ENCODE measurements at regions not wholly inside any gene's neighbourhood (a gene's known extent, or its start where the extent isn't known, plus 50 kb on each side); places are given as distances from the start of the nearest gene placed in this dataset.

GRCh38 chr3:190252080-190252479 lies 70.2 kb downstream of the CLDN1 start:
- peak; percentile 85 for DNase-seq (ENCODE audit: low read depth)
- H3K4me3 ChIP-seq (ENCODE audit: low read length): no peak overlapping the region
- TF ChIP-seq CTCF (IDR thresholded peaks at IDR 0.05; ENCODE audit: insufficient read depth, low read depth, low read length, missing control alignments): no peak

GRCh38 chr3:190249414-190249813 lies 72.8 kb downstream of the CLDN1 start:
- H3K4me3 ChIP-seq (ENCODE audit: low read length): no peak overlapping the region
- no peak for DNase-seq (ENCODE audit: low read depth)
- TF ChIP-seq CTCF (IDR thresholded peaks at IDR 0.05; ENCODE audit: insufficient read depth, low read depth, low read length, missing control alignments): no peak

GRCh38 chr3:190242147-190242546 lies 80.1 kb downstream of the CLDN1 start:
- no peak for TF ChIP-seq CTCF (IDR thresholded peaks at IDR 0.05; ENCODE audit: insufficient read depth, low read depth, low read length, missing control alignments)
- no peak for DNase-seq (ENCODE audit: low read depth)
- no peak overlapping the region for H3K4me3 ChIP-seq (ENCODE audit: low read length)

GRCh38 chr3:190239325-190239724 lies 82.9 kb downstream of the CLDN1 start:
- DNase-seq (ENCODE audit: low read depth): no peak
- no peak for TF ChIP-seq CTCF (IDR thresholded peaks at IDR 0.05; ENCODE audit: insufficient read depth, low read depth, low read length, missing control alignments)
- no peak overlapping the region for H3K4me3 ChIP-seq (ENCODE audit: low read length)

GRCh38 chr3:190238871-190239270 lies 83.4 kb downstream of the CLDN1 start:
- no peak for TF ChIP-seq CTCF (IDR thresholded peaks at IDR 0.05; ENCODE audit: insufficient read depth, low read depth, low read length, missing control alignments)
- no peak overlapping the region for H3K4me3 ChIP-seq (ENCODE audit: low read length)
- DNase-seq (ENCODE audit: low read depth): no peak

GRCh38 chr3:190234621-190235020 lies 87.6 kb downstream of the CLDN1 start:
- no peak for TF ChIP-seq CTCF (IDR thresholded peaks at IDR 0.05; ENCODE audit: insufficient read depth, low read depth, low read length, missing control alignments)
- no peak overlapping the region for H3K4me3 ChIP-seq (ENCODE audit: low read length)
- no peak for DNase-seq (ENCODE audit: low read depth)

GRCh38 chr3:190229632-190230424 lies 92.4 kb downstream of the CLDN1 start:
- TF ChIP-seq CTCF (IDR thresholded peaks at IDR 0.05; ENCODE audit: insufficient read depth, low read depth, low read length, missing control alignments): no peak
- peak overlapping the region; percentile 4 for H3K4me3 ChIP-seq (ENCODE audit: low read length)
- peak; percentile 88 for DNase-seq (ENCODE audit: low read depth)

All from epithelial cell of esophagus (primary cell).